SU-DHL-6 (cell line): ENCODE measurements at regions not wholly inside any gene's neighbourhood (a gene's known extent, or its start where the extent isn't known, plus 50 kb on each side); places are given as distances from the start of the nearest gene placed in this dataset.

Experiments
- H2AFZ ChIP-seq: fragments of 200-600 bp; sonication (generic); 2 replicates; pipeline ENCODE4 v1.6.1; 2014; ENCODE audit warnings: low read depth, mild to moderate bottlenecking, moderate library complexity, mixed read lengths, antibody characterized with exemption, low read length; ENCODE audit not compliant: severe bottlenecking
- H3F3A ChIP-seq: fragments of 200-600 bp; shearing (Covaris generic); 2 replicates; pipeline ENCODE4 v1.6.0; 2016; ENCODE audit warnings: antibody characterized with exemption, mild to moderate bottlenecking; ENCODE audit not compliant: insufficient read depth
- H3K27ac ChIP-seq: fragments of 200-600 bp; sonication (generic); 2 replicates; pipeline ENCODE4 v1.5.1; 2016; ENCODE audit warnings: low read depth, mild to moderate bottlenecking, low read length, moderate library complexity, mixed read lengths
- H3K27me3 ChIP-seq: fragments of 200-600 bp; sonication (generic), shearing (Covaris generic); 2 replicates; pipeline ENCODE4 v1.6.0; 2014; ENCODE audit warnings: mild to moderate bottlenecking, low read length
- H3K36me3 ChIP-seq: fragments of 200-600 bp; sonication (generic); 2 replicates; pipeline ENCODE4 v1.6.1; 2014; ENCODE audit warnings: mild to moderate bottlenecking, low read length, mixed read lengths
- H3K4me2 ChIP-seq: fragments of 300-600, 200-600 bp; shearing (Covaris generic), sonication (generic); 2 replicates; pipeline ENCODE4 v1.6.0; 2014; ENCODE audit warnings: low read length, low read depth, mild to moderate bottlenecking; ENCODE audit not compliant: poor library complexity, severe bottlenecking
- H3K4me3 ChIP-seq: fragments of 200-600 bp; sonication (generic); 2 replicates; pipeline ENCODE4 v1.5.1; 2014; ENCODE audit warnings: antibody characterized with exemption, low read length, mild to moderate bottlenecking, mixed read lengths; ENCODE audit not compliant: insufficient read depth, poor library complexity, severe bottlenecking
- H3K79me2 ChIP-seq: fragments of 200-600 bp; sonication (generic); 2 replicates; pipeline ENCODE4 v1.6.1; 2014; ENCODE audit warnings: mild to moderate bottlenecking, low read length, moderate library complexity; ENCODE audit not compliant: insufficient read depth
- H3K9ac ChIP-seq: fragments of 200-600 bp; sonication (generic); 2 replicates; pipeline ENCODE4 v1.7.0; 2014; ENCODE audit warnings: mild to moderate bottlenecking, low read length
- H3K9me2 ChIP-seq: fragments of 200-600 bp; sonication (generic); replicated peaks from 2 replicates; pipeline ENCODE4 v1.6.1; 2014; ENCODE audit warnings: low read length; ENCODE audit not compliant: insufficient read depth
- H3K9me3 ChIP-seq: fragments of 200-600 bp; sonication (generic); 2 replicates; pipeline ENCODE4 v1.6.1; 2014; ENCODE audit warnings: low read length, mixed read lengths; ENCODE audit not compliant: insufficient read depth
- H4K20me1 ChIP-seq: fragments of 200-600 bp; sonication (generic); 2 replicates; pipeline ENCODE4 v1.6.1; 2014; ENCODE audit warnings: low read depth, mild to moderate bottlenecking, antibody characterized with exemption, low read length, moderate library complexity, mixed read lengths
- CTCF ChIP-seq: fragments of 200-600 bp; sonication (generic); IDR thresholded peaks from one replicate; pipeline ENCODE4 v1.5.1; 2017; ENCODE audit warnings: antibody characterized with exemption, mild to moderate bottlenecking, low read length, moderate library complexity; ENCODE audit not compliant: insufficient read depth, poor library complexity, severe bottlenecking
- EZH2phosphoT487 ChIP-seq: fragments of 200-600 bp; sonication (generic), shearing (Covaris generic); conservative IDR thresholded peaks from 2 replicates; pipeline ENCODE4 v1.6.1; 2018; ENCODE audit warnings: mild to moderate bottlenecking, antibody characterized with exemption, low read length, moderate library complexity, mixed read lengths

GRCh38 chr15:29401644-29402043 is 132.0 kb upstream of the NSMCE3 start:
- Histone ChIP-seq H3K4me2 (no peak overlapping the region), H3K9ac (no peak overlapping the region), H3K27me3 (no peaks in the 10 kb centered on the region), H2AFZ (no peak overlapping the region), H3K27ac (no peak overlapping the region), H3F3A (no peaks in the 10 kb centered on the region), H3K9me2 (no peaks in the 10 kb centered on the region), H3K36me3 (no peaks in the 10 kb centered on the region), H3K4me3 (no peak overlapping the region), H3K79me2 (no peaks in the 10 kb centered on the region), H4K20me1 (no peaks in the 10 kb centered on the region), H3K9me3 (no peaks in the 10 kb centered on the region)
- TF ChIP-seq EZH2phosphoT487 (no peak), CTCF (no peak)

- no peaks in the 10 kb centered on the region for H3K9me3 ChIP-seq
- H3K79me2 ChIP-seq: no peaks in the 10 kb centered on the region
- no peak overlapping the region for H3K9ac ChIP-seq
- TF ChIP-seq EZH2phosphoT487 (no peak), CTCF (no peak)
- H3K9me2 ChIP-seq: no peaks in the 10 kb centered on the region
- H2AFZ ChIP-seq: no peak overlapping the region
- H3K4me2 ChIP-seq: no peak overlapping the region
- H3F3A ChIP-seq: no peaks in the 10 kb centered on the region
- no peaks in the 10 kb centered on the region for H3K36me3 ChIP-seq
- H3K27me3 ChIP-seq: no peaks in the 10 kb centered on the region
- no peak overlapping the region for H3K4me3 ChIP-seq
- no peaks in the 10 kb centered on the region for H4K20me1 ChIP-seq
- H3K27ac ChIP-seq: no peak overlapping the region
Measured at GRCh38 chr15:29400701-29401100, 131.1 kb upstream of the NSMCE3 start.

GRCh38 chr15:29398907-29399306 is 129.3 kb upstream of the NSMCE3 start:
- no peaks in the 10 kb centered on the region for H3F3A ChIP-seq
- H3K4me2 ChIP-seq: no peak overlapping the region
- no peak overlapping the region for H3K4me3 ChIP-seq
- no peaks in the 10 kb centered on the region for H3K9me3 ChIP-seq
- H3K27ac ChIP-seq: no peak overlapping the region
- no peaks in the 10 kb centered on the region for H3K27me3 ChIP-seq
- H3K9me2 ChIP-seq: no peaks in the 10 kb centered on the region
- TF ChIP-seq EZH2phosphoT487: no peak
- no peak for TF ChIP-seq CTCF
- H2AFZ ChIP-seq: no peak overlapping the region
- H3K9ac ChIP-seq: no peak overlapping the region
- H4K20me1 ChIP-seq: no peaks in the 10 kb centered on the region
- H3K79me2 ChIP-seq: no peaks in the 10 kb centered on the region
- H3K36me3 ChIP-seq: no peaks in the 10 kb centered on the region
